ENCODE measurements at regions not wholly inside any gene's neighbourhood (a gene's known extent, or its start where the extent isn't known, plus 50 kb on each side); places are given as distances from the start of the nearest gene placed in this dataset.

GRCh38 chr20:20763650-20764049 lies 51.2 kb upstream of the RALGAPA2 start:
- Histone ChIP-seq H3K27ac (no peak overlapping the region), H3K9me3 (no peaks in the 10 kb centered on the region), H3K4me1 (peaks cover 0 to 23% (median 18%) of the 10 kb centered on the region in 6 donors), H3K36me3 (no peaks in the 10 kb centered on the region), H3K27me3 (replicated peaks in 1 of 7) (peaks cover 0 to 13% (median 0%) of the 10 kb centered on the region in 7 donors), H3K4me3 (no peak overlapping the region)
- TF ChIP-seq CTCF (IDR thresholded peaks at IDR 0.05 in 8 of 11, conservative IDR thresholded peaks at IDR 0.05 in 3 of 11), result no peak
- no peak for TF ChIP-seq POLR2A (IDR thresholded peaks at IDR 0.05)
- TF ChIP-seq POLR2AphosphoS5 (IDR thresholded peaks at IDR 0.05), result no peak
- WGBS, 5 donors, result 83 to 95% (median 86%) methylated on average over 5 of the region's 5 CpGs
- DNase-seq, result no peak
- intact Hi-C loops (cut with DNase I; ENCODE audit: low total_unique reads), result no loop called here

All from spleen (tissue), 11 donors.